ENCODE measurements at regions not wholly inside any gene's neighbourhood (a gene's known extent, or its start where the extent isn't known, plus 50 kb on each side); places are given as distances from the start of the nearest gene placed in this dataset.

DNA sequence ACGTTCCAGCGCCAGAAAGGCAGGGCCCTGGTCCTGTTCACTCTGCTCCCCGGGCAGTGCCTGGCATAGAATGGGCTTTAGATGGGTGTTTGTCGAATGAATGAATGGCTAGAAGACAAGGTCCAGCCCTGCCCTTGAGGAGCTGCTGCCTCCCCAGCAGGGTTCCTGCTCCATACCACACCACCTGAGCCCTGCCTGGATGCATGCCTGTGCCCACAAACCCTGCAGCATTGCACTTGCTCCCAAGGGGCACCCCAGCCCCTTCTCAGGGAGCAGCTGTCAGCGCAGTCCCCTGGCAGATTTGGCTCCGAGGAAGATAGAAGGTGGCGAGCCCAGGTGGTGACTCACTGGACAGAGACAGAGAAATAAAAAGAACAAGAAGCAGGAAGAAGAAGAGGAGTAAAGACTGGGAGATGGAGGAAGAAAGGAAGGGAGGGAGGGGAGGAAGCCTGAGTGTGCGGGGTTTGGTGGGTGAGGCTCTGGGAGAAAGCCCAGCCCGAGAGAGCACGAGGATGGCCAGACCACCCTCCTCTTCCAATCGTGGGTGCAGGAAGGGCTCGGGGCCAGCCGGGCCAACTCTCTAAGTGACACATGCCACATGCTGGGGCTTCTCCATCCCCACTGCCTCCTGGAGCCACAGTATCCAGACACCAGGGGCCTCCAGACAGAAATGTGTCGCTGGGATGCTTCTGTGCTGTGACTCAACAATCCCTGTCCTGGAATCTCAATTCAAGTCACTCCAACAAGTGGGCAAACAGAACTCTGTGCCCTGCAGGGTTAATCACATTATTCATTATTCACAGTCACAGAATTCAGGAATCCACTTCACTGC lies 1474.3 kb downstream of the BRD1 start:
- no peak for TF ChIP-seq CTCF (IDR thresholded peaks at IDR 0.05; ENCODE audit: insufficient read depth, low read length, poor library complexity, severe bottlenecking)
- no peak overlapping the region for H3K4me2 ChIP-seq (ENCODE audit: low read depth, low read length, poor library complexity, severe bottlenecking)

GRCh38 chr22:48352086-48352911 lies 1475.4 kb downstream of the BRD1 start:
- Histone ChIP-seq H3K27ac (ENCODE audit: low read depth, low read length) (no peak overlapping the region), H2AFZ (ENCODE audit: low read depth, low read length, severe bottlenecking) (no peak overlapping the region), H3K9me3 (ENCODE audit: insufficient read depth, low read length) (no peaks in the 10 kb centered on the region), H3K36me3 (ENCODE audit: low read length) (no peaks in the 10 kb centered on the region), H4K20me1 (ENCODE audit: low read depth, low read length) (no peaks in the 10 kb centered on the region), H3K4me3 (ENCODE audit: insufficient read depth, low read length, poor library complexity, severe bottlenecking) (no peak overlapping the region), H3K79me2 (ENCODE audit: insufficient read depth, low read length) (no peaks in the 10 kb centered on the region), H3K27me3 (ENCODE audit: low read length) (no peaks in the 10 kb centered on the region), H3K4me2 (ENCODE audit: low read depth, low read length, poor library complexity, severe bottlenecking) (no peak overlapping the region), H3K9me2 (replicated peaks; ENCODE audit: insufficient read depth, low read length) (no peaks in the 10 kb centered on the region), H3K9ac (ENCODE audit: low read length) (no peak overlapping the region), H3F3A (ENCODE audit: insufficient read depth) (no peaks in the 10 kb centered on the region)
- TF ChIP-seq CTCF (IDR thresholded peaks at IDR 0.05; ENCODE audit: insufficient read depth, low read length, poor library complexity, severe bottlenecking) = no peak
- no peak for TF ChIP-seq EZH2phosphoT487 (conservative IDR thresholded peaks at IDR 0.05; ENCODE audit: low read length)

More for the DNA sequence above, 1474.3 kb downstream of the BRD1 start:
- H3K79me2 ChIP-seq (ENCODE audit: insufficient read depth, low read length) = no peaks in the 10 kb centered on the region
- no peak overlapping the region for H3K9ac ChIP-seq (ENCODE audit: low read length)
- no peaks in the 10 kb centered on the region for H3K9me2 ChIP-seq (replicated peaks; ENCODE audit: insufficient read depth, low read length)
- H3K36me3 ChIP-seq (ENCODE audit: low read length) = no peaks in the 10 kb centered on the region
- H3K27ac ChIP-seq (ENCODE audit: low read depth, low read length) = no peak overlapping the region
- no peaks in the 10 kb centered on the region for H3K27me3 ChIP-seq (ENCODE audit: low read length)
- no peaks in the 10 kb centered on the region for H3F3A ChIP-seq (ENCODE audit: insufficient read depth)
- no peaks in the 10 kb centered on the region for H4K20me1 ChIP-seq (ENCODE audit: low read depth, low read length)
- no peak overlapping the region for H3K4me3 ChIP-seq (ENCODE audit: insufficient read depth, low read length, poor library complexity, severe bottlenecking)
- H2AFZ ChIP-seq (ENCODE audit: low read depth, low read length, severe bottlenecking) = no peak overlapping the region
- H3K9me3 ChIP-seq (ENCODE audit: insufficient read depth, low read length) = no peaks in the 10 kb centered on the region

GRCh38 chr22:48351376-48352085 lies 1476.1 kb downstream of the BRD1 start:
- Histone ChIP-seq H3K27me3 (ENCODE audit: low read length) (no peaks in the 10 kb centered on the region), H3K27ac (ENCODE audit: low read depth, low read length) (no peak overlapping the region), H3F3A (ENCODE audit: insufficient read depth) (no peaks in the 10 kb centered on the region), H3K9me3 (ENCODE audit: insufficient read depth, low read length) (no peaks in the 10 kb centered on the region), H2AFZ (ENCODE audit: low read depth, low read length, severe bottlenecking) (no peak overlapping the region), H4K20me1 (ENCODE audit: low read depth, low read length) (no peaks in the 10 kb centered on the region), H3K36me3 (ENCODE audit: low read length) (no peaks in the 10 kb centered on the region), H3K4me2 (ENCODE audit: low read depth, low read length, poor library complexity, severe bottlenecking) (no peak overlapping the region), H3K9ac (ENCODE audit: low read length) (no peak overlapping the region), H3K79me2 (ENCODE audit: insufficient read depth, low read length) (no peaks in the 10 kb centered on the region), H3K9me2 (replicated peaks; ENCODE audit: insufficient read depth, low read length) (no peaks in the 10 kb centered on the region), H3K4me3 (ENCODE audit: insufficient read depth, low read length, poor library complexity, severe bottlenecking) (no peak overlapping the region)
- TF ChIP-seq CTCF (IDR thresholded peaks at IDR 0.05; ENCODE audit: insufficient read depth, low read length, poor library complexity, severe bottlenecking) = no peak
- TF ChIP-seq EZH2phosphoT487 (conservative IDR thresholded peaks at IDR 0.05; ENCODE audit: low read length) = no peak
